ENCODE measurements at regions not wholly inside any gene's neighbourhood (a gene's known extent, or its start where the extent isn't known, plus 50 kb on each side); places are given as distances from the start of the nearest gene placed in this dataset.

- no peak for TF ChIP-seq EZH2 (optimal IDR thresholded peaks at IDR 0.05; ENCODE audit: low read depth, low read length)
- TF ChIP-seq CTCF (IDR thresholded peaks at IDR 0.05; ENCODE audit: low read length), result no peak
Measured at GRCh38 chr22:48101704-48102103, 1339.3 kb downstream of the TBC1D22A start.

All from MM.1S (cell line).